ENCODE measurements at regions not wholly inside any gene's neighbourhood (a gene's known extent, or its start where the extent isn't known, plus 50 kb on each side); places are given as distances from the start of the nearest gene placed in this dataset.

DNA sequence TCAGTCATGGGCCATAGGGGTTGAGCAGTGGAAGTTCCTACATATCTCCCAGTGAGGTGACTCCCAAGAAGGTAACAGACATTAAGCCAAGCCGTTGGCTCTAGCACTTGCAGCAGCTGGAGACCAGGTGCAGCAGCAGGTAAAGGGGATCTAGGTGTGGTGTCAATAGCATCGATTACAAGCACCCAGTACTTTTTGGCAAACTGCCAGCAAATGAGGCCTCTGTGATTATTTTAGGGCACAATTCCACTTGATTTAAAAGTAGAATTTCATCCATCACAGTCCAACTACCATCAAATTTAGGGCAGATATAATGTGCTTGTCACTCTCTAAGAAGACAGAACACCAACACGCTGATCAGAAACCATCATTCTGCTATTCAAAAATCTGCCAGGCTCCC is 224.1 kb upstream of the EGLN3 start:
- TF ChIP-seq, protein P1, sequence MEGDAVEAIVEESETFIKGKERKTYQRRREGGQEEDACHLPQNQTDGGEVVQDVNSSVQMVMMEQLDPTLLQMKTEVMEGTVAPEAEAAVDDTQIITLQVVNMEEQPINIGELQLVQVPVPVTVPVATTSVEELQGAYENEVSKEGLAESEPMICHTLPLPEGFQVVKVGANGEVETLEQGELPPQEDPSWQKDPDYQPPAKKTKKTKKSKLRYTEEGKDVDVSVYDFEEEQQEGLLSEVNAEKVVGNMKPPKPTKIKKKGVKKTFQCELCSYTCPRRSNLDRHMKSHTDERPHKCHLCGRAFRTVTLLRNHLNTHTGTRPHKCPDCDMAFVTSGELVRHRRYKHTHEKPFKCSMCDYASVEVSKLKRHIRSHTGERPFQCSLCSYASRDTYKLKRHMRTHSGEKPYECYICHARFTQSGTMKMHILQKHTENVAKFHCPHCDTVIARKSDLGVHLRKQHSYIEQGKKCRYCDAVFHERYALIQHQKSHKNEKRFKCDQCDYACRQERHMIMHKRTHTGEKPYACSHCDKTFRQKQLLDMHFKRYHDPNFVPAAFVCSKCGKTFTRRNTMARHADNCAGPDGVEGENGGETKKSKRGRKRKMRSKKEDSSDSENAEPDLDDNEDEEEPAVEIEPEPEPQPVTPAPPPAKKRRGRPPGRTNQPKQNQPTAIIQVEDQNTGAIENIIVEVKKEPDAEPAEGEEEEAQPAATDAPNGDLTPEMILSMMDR (conservative IDR thresholded peaks at IDR 0.05): no peak
- TF ChIP-seq EZH2 (IDR thresholded peaks at IDR 0.05; ENCODE audit: low read depth): no peak
